ENCODE measurements at regions not wholly inside any gene's neighbourhood (a gene's known extent, or its start where the extent isn't known, plus 50 kb on each side); places are given as distances from the start of the nearest gene placed in this dataset.
A peak's percentile ranks its signal among the peaks of the same experiment; 100 is the strongest.

DNA sequence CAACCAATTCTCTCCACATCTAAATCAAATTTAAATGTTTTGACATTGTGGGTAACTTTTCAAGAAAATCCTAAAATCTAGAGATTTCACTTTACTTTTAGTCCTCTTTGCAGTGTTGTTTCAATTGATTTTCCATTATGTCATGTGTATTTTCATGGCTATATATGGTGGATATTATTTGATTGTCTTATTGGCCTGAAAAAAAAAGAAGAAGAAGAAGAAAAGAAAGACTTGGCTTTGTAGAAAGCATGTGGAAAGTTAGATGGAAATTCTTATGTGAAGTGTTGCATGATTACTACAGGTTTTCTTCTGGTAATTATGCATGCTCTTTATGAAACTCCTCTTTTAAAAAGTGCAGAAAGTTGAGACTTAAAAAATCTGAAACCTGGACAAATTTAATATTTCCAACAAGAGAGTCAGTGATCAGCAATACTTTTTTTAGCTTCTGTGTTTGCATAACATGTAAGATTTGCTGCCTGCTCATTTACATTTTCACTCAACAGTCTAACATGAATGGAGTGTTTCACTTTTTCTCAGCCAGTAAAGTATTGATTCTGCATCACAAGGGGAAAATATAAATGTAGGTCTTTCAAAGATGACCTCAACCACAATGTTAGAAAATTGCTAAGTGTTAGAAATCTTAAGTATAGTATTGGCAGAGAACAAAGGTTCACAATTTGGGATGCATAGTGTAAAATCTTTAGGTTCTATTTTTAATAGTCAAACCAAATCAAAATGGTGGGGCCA is 438.7 kb downstream of the BCKDHB start:
- Histone ChIP-seq H3K9me3 (ENCODE audit: control insufficient read depth in 2 of 2, insufficient read depth in 1 of 2, low read depth in 1 of 2, low read length in 1 of 2) (no peaks in the 10 kb centered on the region), H3K27ac (ENCODE audit: low read depth in 1 of 3, low read length in 2 of 3) (no peak overlapping the region), H3K27me3 (ENCODE audit: control insufficient read depth in 3 of 3, insufficient read depth in 3 of 3, low read length in 3 of 3) (no peaks in the 10 kb centered on the region), H3K36me3 (ENCODE audit: control insufficient read depth in 3 of 3, insufficient read depth in 2 of 3, low read depth in 1 of 3, low read length in 3 of 3) (no peaks in the 10 kb centered on the region), H3K4me1 (ENCODE audit: control insufficient read depth in 3 of 3, insufficient read depth in 2 of 3, low read depth in 1 of 3, low read length in 2 of 3) (no peaks in the 10 kb centered on the region), H3K4me3 (ENCODE audit: low read depth in 1 of 3, low read length in 3 of 3) (no peak overlapping the region)
- no peak for FAIRE-seq
- DNase-seq, result no peak

GRCh38 chr6:80544555-80544954 is 438.1 kb downstream of the BCKDHB start:
- H3K36me3 ChIP-seq (ENCODE audit: control insufficient read depth in 3 of 3, insufficient read depth in 2 of 3, low read depth in 1 of 3, low read length in 3 of 3), result no peaks in the 10 kb centered on the region

GRCh38 chr6:80543598-80544222 is 437.2 kb downstream of the BCKDHB start:
- WGBS, 3 donors, result 85 to 93% (median 86%) methylated on average over 10 of the region's 10 CpGs
- H3K9me3 ChIP-seq (ENCODE audit: control insufficient read depth in 2 of 2, insufficient read depth in 1 of 2, low read depth in 1 of 2, low read length in 1 of 2), result no peaks in the 10 kb centered on the region
- no peaks in the 10 kb centered on the region for H3K4me1 ChIP-seq (ENCODE audit: control insufficient read depth in 3 of 3, insufficient read depth in 2 of 3, low read depth in 1 of 3, low read length in 2 of 3)
- H3K4me3 ChIP-seq (ENCODE audit: low read depth in 1 of 3, low read length in 3 of 3), result no peak overlapping the region
- no peak overlapping the region for H3K27ac ChIP-seq (ENCODE audit: low read depth in 1 of 3, low read length in 2 of 3)
- H3K27me3 ChIP-seq (ENCODE audit: control insufficient read depth in 3 of 3, insufficient read depth in 3 of 3, low read length in 3 of 3), result no peaks in the 10 kb centered on the region
- no peaks in the 10 kb centered on the region for H3K36me3 ChIP-seq (ENCODE audit: control insufficient read depth in 3 of 3, insufficient read depth in 2 of 3, low read depth in 1 of 3, low read length in 3 of 3)
- FAIRE-seq (no peak), DNase-seq (no peak)

More at GRCh38 chr6:80544555-80544954, 438.1 kb downstream of the BCKDHB start:
- Histone ChIP-seq H3K4me1 (ENCODE audit: control insufficient read depth in 3 of 3, insufficient read depth in 2 of 3, low read depth in 1 of 3, low read length in 2 of 3) (no peaks in the 10 kb centered on the region), H3K4me3 (ENCODE audit: low read depth in 1 of 3, low read length in 3 of 3) (no peak overlapping the region), H3K9me3 (ENCODE audit: control insufficient read depth in 2 of 2, insufficient read depth in 1 of 2, low read depth in 1 of 2, low read length in 1 of 2) (no peaks in the 10 kb centered on the region), H3K27ac (ENCODE audit: low read depth in 1 of 3, low read length in 2 of 3) (no peak overlapping the region), H3K27me3 (ENCODE audit: control insufficient read depth in 3 of 3, insufficient read depth in 3 of 3, low read length in 3 of 3) (no peaks in the 10 kb centered on the region)
- DNase-seq (peak; percentile 22 to 47), FAIRE-seq (no peak)

DNA sequence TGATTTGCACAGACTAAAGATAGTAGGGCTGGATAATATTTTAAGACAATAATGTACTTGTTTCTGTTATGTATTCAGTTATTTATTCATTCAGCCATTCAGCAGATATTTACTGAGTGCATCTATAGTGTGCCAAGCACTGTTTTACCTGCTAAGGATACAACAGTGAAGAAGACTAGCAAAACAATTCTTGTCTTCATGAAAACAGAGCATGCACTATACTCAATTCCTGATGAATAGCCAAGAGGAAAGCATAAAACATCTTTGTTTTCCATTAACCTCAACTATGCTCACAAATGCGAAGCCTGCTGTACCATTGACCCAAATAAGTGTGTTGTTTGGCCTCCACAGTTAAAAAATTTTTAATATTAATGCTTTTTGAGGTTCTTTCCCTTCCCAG is 436.7 kb downstream of the BCKDHB start:
- Histone ChIP-seq H3K4me3 (ENCODE audit: low read depth in 1 of 3, low read length in 3 of 3) (no peak overlapping the region), H3K27me3 (ENCODE audit: control insufficient read depth in 3 of 3, insufficient read depth in 3 of 3, low read length in 3 of 3) (no peaks in the 10 kb centered on the region), H3K9me3 (ENCODE audit: control insufficient read depth in 2 of 2, insufficient read depth in 1 of 2, low read depth in 1 of 2, low read length in 1 of 2) (no peaks in the 10 kb centered on the region), H3K27ac (ENCODE audit: low read depth in 1 of 3, low read length in 2 of 3) (no peak overlapping the region), H3K36me3 (ENCODE audit: control insufficient read depth in 3 of 3, insufficient read depth in 2 of 3, low read depth in 1 of 3, low read length in 3 of 3) (no peaks in the 10 kb centered on the region), H3K4me1 (ENCODE audit: control insufficient read depth in 3 of 3, insufficient read depth in 2 of 3, low read depth in 1 of 3, low read length in 2 of 3) (no peaks in the 10 kb centered on the region)
- 88 to 91% (median 88%) methylated on average over 1 of the region's 1 CpG for WGBS, 3 donors
- FAIRE-seq (no peak), DNase-seq (no peak)

DNA sequence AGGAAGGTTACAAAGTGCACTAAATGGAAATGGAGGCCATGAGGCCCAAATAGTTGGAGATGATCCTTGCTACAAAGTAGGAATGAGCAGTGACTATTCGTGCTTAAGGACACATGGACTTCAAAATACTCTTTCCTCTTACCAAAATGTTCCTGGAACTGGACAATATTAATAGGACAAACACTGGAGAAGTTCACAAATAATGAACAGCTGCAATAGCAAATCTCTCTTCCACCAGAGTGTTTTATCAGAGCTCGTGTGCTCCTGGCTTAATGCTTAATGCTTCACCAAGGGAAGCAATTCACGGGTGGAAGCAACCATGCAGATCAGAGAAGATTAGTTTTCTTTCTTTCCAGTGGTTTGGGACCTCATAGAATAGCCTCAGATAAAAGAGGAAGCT is 435.4 kb downstream of the BCKDHB start:
- FAIRE-seq, result no peak
- WGBS, 3 donors, result 57 to 78% (median 67%) methylated on average over 3 of the region's 3 CpGs

DNA sequence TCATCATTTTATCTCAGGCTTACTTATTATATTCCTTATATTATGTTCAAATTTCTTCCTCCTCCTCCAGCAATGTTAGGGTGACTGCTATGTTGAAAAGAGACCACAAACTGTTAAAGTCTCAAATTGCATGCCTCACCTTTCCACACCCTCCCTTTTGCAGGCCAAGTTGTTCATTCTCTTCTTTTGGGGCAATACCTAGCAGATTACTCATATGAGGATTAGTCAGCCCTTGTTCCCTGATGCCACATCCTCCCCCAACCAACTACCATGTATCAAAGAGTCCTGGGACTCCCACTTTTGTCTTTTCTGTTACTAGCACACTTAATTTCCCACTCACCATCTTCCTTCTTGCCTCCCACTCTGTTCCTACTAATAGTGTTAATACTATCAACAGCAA is 434.7 kb downstream of the BCKDHB start:
- Histone ChIP-seq H3K36me3 (ENCODE audit: control insufficient read depth in 3 of 3, insufficient read depth in 2 of 3, low read depth in 1 of 3, low read length in 3 of 3) (no peaks in the 10 kb centered on the region), H3K9me3 (ENCODE audit: control insufficient read depth in 2 of 2, insufficient read depth in 1 of 2, low read depth in 1 of 2, low read length in 1 of 2) (no peaks in the 10 kb centered on the region), H3K27ac (ENCODE audit: low read depth in 1 of 3, low read length in 2 of 3) (no peak overlapping the region), H3K27me3 (ENCODE audit: control insufficient read depth in 3 of 3, insufficient read depth in 3 of 3, low read length in 3 of 3) (no peaks in the 10 kb centered on the region), H3K4me1 (ENCODE audit: control insufficient read depth in 3 of 3, insufficient read depth in 2 of 3, low read depth in 1 of 3, low read length in 2 of 3) (no peaks in the 10 kb centered on the region), H3K4me3 (ENCODE audit: low read depth in 1 of 3, low read length in 3 of 3) (no peak overlapping the region)
- DNase-seq (no peak), FAIRE-seq (no peak)

More for the DNA sequence above, 435.4 kb downstream of the BCKDHB start:
- no peaks in the 10 kb centered on the region for H3K27me3 ChIP-seq (ENCODE audit: control insufficient read depth in 3 of 3, insufficient read depth in 3 of 3, low read length in 3 of 3)
- H3K4me1 ChIP-seq (ENCODE audit: control insufficient read depth in 3 of 3, insufficient read depth in 2 of 3, low read depth in 1 of 3, low read length in 2 of 3), result no peaks in the 10 kb centered on the region
- no peak overlapping the region for H3K4me3 ChIP-seq (ENCODE audit: low read depth in 1 of 3, low read length in 3 of 3)
- H3K27ac ChIP-seq (ENCODE audit: low read depth in 1 of 3, low read length in 2 of 3), result no peak overlapping the region
- H3K9me3 ChIP-seq (ENCODE audit: control insufficient read depth in 2 of 2, insufficient read depth in 1 of 2, low read depth in 1 of 2, low read length in 1 of 2), result no peaks in the 10 kb centered on the region
- no peaks in the 10 kb centered on the region for H3K36me3 ChIP-seq (ENCODE audit: control insufficient read depth in 3 of 3, insufficient read depth in 2 of 3, low read depth in 1 of 3, low read length in 3 of 3)
- DNase-seq, result no peak

- no peaks in the 10 kb centered on the region for H3K9me3 ChIP-seq (ENCODE audit: control insufficient read depth in 2 of 2, insufficient read depth in 1 of 2, low read depth in 1 of 2, low read length in 1 of 2)
- no peaks in the 10 kb centered on the region for H3K36me3 ChIP-seq (ENCODE audit: control insufficient read depth in 3 of 3, insufficient read depth in 2 of 3, low read depth in 1 of 3, low read length in 3 of 3)
- 86 to 91% (median 90%) methylated on average over 1 of the region's 1 CpG for WGBS, 3 donors
- H3K27me3 ChIP-seq (ENCODE audit: control insufficient read depth in 3 of 3, insufficient read depth in 3 of 3, low read length in 3 of 3), result no peaks in the 10 kb centered on the region
- H3K4me3 ChIP-seq (ENCODE audit: low read depth in 1 of 3, low read length in 3 of 3), result no peak overlapping the region
- FAIRE-seq (no peak), DNase-seq (no peak)
- H3K27ac ChIP-seq (ENCODE audit: low read depth in 1 of 3, low read length in 2 of 3), result no peak overlapping the region
- no peaks in the 10 kb centered on the region for H3K4me1 ChIP-seq (ENCODE audit: control insufficient read depth in 3 of 3, insufficient read depth in 2 of 3, low read depth in 1 of 3, low read length in 2 of 3)
Observed at GRCh38 chr6:80540700-80541099, 434.2 kb downstream of the BCKDHB start.

DNA sequence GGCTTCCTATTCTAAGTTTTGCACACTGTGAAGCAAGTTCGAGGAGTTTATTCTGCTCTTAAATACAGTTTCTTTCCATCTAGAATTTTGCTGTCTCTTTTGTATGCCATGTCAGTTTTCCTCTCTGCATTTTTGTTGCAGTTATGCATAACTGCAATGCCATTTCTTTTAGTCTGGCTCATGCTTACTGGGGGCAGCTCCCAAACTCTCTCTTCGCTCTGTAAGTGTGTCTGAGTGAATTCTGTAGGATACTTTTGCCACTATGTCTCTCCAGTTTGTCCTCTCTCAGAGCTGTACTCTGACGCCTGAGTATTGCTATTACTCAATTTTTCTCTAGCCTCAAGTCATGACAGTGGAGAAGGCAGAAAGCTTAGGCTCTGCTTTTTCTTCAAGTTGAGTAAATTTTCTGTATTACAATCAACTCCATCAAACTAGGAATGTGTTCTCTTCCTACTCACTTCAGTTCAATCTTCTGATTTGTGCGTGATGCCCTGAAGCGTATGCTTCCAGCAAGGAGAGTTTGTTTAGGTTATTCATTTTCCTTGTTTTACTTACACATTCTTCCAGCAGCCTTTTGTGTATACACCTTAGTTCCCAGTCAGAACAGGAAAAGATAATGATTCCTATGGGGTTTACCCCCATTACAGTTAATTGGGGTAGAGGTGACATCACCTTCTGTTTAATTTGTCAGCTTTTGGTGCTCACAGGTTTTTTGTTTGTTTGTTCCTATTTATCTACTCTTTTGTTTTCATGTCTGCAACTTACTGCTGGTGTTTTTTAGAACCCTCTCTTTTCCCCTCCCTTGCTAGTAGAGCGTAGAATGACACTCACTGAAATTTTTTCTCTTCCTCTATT is 430.9 kb downstream of the BCKDHB start:
- no peak for FAIRE-seq
- Histone ChIP-seq H3K4me3 (ENCODE audit: low read depth in 1 of 3, low read length in 3 of 3) (no peak overlapping the region), H3K27ac (ENCODE audit: low read depth in 1 of 3, low read length in 2 of 3) (no peak overlapping the region), H3K36me3 (ENCODE audit: control insufficient read depth in 3 of 3, insufficient read depth in 2 of 3, low read depth in 1 of 3, low read length in 3 of 3) (no peaks in the 10 kb centered on the region), H3K4me1 (ENCODE audit: control insufficient read depth in 3 of 3, insufficient read depth in 2 of 3, low read depth in 1 of 3, low read length in 2 of 3) (no peaks in the 10 kb centered on the region), H3K27me3 (ENCODE audit: control insufficient read depth in 3 of 3, insufficient read depth in 3 of 3, low read length in 3 of 3) (no peaks in the 10 kb centered on the region), H3K9me3 (ENCODE audit: control insufficient read depth in 2 of 2, insufficient read depth in 1 of 2, low read depth in 1 of 2, low read length in 1 of 2) (peaks cover 0 to 3% of the 10 kb centered on the region in 2 donors)
- 82 to 91% (median 90%) methylated on average over 6 of the region's 6 CpGs for WGBS, 3 donors
- DNase-seq, result no peak
